HG03460 (cell line): ENCODE measurements at regions not wholly inside any gene's neighbourhood (a gene's known extent, or its start where the extent isn't known, plus 50 kb on each side); places are given as distances from the start of the nearest gene placed in this dataset.

Source experiments
- ATAC-seq: cut with Tn5 transposase; IDR thresholded peaks from one replicate; pipeline ENCODE4 v1.9.1; 2021; ENCODE audit not compliant: unreplicated experiment

DNA sequence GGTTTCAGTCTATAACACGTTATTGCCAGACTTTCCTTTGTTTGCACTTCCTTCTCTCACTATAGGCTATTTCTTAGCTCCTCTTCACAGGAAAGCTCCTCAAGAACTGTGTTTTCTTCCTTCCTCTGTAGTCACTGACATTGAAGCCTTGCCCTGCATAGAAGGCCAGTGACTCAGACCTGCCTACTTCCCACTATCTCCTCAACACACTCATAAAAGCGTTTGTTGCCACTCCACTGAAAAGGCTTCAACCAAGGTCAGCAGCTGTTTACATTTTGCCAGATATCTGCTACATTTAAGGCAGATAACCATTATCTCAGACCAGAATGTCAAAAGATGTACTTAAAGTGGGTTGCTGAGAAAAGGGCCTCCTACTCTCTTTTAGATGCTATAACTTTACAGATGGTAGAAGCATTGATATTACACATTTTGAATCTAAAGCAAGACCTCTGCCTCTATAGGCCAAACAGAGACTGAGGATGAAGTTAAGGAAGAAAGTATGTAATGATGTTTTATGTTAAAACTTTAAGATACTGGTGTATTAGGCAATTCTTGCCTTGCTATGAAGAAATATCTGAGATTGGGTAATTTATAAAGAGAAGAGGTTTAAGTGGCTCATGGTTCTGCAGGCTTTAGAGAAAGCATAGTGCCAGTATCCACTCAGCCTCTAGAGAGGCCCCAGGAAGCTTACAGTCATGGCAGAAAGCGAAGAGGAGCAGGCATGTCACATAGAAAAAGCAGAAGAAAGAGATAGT lies 233.3 kb upstream of the FLRT2 start:
- ATAC-seq = no peak

- no peak for ATAC-seq
Observed at GRCh38 chr14:85300107-85300506, 229.8 kb upstream of the FLRT2 start.

- no peak for ATAC-seq
Observed at GRCh38 chr14:85301506-85301905, 228.4 kb upstream of the FLRT2 start.

DNA sequence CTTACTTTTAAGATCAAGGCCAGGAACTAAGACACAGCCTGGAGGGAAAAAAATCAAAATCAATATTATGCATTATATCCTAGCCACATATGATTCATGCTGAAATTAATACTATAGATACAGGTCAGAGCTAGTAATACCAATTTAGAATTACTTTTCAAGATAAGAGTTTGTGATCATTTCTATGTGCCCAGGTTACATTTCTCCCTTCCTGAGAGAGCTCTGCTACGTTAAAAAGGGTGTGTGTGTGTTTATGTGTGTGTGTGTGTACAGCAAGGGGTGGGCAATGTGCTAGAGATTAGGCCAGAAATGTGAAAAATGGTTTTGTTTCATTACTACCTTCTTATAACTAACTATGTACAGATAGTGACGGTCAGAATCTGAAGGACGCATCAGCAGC lies 223.9 kb upstream of the FLRT2 start:
- no peak for ATAC-seq

DNA sequence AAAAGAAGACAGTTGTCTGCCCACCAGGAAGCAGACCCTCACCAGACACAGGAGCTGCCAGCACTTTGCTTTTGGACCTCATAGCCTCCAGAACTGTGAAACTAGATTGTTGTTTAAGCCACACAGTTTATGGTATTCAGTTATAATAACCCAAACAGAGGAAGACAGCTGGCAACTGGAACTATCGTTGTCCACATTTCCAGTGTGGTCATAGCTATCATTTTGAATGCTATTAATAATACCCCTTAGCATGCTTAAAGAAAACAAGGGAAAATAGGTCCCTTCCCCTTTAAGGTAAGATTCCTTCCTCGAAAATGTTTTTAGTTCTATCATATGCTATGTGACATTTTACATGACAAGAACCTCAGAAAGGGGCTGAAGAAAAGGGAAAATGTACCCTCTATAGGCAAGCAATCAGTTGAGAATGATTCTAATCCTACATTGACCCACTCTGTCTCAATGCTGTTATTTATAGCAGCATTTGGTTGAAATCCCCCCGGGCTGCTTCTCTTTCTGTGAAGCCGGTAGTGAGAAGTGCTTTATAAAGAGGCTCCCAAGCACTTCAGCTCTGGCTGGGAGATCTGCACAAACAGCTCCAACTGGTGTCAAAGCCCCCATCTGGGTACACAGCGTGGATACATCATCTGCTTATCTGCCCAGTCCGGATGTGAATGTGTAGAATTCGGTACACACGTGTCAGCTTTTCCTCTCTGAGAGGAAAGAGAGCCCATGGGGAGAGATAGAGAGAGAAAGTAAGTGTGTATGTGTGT lies 221.2 kb upstream of the FLRT2 start:
- ATAC-seq = no peak

- no peak for ATAC-seq
Observed at GRCh38 chr14:85310491-85311272, 219.3 kb upstream of the FLRT2 start.

DNA sequence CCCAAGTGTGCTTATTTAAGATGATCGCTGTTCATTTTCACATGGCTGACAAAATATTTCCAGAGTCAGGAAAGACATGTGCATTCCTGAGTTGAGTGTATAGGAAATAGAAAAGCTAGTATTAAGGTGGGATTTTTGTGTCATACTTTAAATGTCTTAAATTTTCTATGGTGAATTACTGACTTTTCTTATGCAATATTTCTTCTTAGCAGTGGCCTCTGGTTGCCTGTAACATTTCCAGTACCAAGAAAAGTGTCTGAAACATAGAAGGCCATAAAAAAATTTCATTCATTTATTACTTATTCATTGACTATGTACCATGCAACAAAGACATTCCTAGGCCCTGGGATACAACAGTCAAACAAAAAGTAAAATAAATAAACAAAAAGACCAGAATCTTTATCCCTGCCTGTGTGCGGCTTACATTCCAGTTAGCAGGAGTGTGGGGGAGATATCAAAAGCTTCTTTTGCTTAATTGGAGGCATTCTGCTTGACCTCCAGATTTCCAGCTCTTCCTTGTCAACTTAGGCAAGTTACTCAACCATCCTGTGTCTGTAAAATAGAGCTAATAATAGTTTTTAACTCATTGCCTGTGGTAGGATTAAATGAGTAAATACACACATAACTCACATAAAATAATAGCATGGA lies 216.3 kb upstream of the FLRT2 start:
- ATAC-seq = no peak

DNA sequence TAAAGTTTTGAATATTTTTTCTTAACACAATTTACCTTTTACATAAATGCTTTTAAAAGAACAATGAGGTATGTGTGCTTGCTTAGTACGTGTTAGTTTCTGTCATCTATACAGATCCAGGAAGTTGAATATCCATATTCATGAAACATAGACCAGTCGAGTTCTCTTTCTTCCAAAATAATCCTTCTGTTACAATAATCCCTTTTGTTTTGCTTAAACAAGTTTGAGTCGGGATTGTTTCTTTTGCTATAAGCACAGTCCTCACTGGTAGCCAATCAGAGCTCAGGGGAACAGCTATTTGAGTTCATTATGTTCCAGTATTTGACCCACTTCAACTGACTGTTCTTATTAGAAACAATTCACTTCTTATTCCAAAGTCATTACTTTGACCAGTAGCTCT lies 214.7 kb upstream of the FLRT2 start:
- no peak for ATAC-seq

- ATAC-seq = no peak
Observed at GRCh38 chr14:85315733-85316290, 214.1 kb upstream of the FLRT2 start.

DNA sequence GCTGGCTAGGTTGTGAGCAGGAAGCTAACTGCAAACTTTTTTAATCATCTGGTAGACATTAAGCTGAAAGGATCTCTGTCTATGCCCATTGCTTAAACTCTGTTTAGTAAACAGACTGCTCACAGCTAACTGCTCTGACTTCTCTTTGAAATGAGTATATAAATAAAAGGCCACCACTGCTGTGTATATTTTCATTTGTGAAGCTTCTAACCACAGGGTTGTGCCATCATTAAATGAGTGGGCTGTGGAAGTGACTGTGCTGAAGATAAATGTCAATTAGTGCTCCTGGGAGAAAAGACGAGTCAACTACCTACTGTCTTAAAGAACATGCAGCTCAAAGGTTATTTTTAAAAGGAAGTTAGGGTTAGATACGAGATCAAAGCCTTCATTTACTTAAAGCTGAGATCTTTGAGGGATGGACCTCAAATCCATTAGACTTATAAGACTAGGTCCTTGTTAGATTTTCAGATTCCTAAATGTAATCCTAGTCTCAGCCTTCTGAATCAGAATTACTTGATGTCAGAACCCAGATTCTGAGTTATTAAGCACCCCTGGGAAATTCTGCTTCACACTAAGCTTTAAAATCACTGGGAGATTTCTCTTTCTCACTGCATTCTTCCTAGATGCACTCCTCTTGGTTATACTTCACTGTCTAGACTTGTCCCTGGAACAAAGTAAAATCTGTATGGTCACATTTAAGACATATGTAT lies 213.1 kb upstream of the FLRT2 start:
- no peak for ATAC-seq

DNA sequence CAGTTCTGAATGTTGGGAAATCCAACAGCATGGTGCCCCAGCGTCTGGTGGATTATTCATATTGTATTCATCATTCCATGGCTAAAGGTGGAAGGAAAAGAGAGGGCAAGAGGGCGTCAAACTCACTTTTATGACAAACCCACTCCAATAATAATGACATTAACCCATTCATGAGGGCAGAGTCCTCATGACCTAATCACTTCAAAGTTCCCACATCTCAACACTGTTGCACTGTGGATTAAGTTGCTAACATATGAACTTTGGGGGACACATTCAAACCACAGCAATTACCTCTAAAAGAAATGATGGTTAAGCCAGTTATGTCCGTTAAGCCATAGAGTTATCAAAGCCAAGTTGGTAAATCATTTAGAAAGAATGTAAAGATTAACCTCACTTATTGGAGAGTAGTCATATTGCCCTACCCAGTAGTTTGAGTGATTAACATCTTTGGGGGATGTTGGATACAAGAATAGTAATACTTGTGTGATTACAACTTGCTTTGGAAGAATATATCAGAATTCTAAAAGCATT lies 212.4 kb upstream of the FLRT2 start:
- no peak for ATAC-seq

- ATAC-seq = no peak
Observed at GRCh38 chr14:85319101-85319500, 210.8 kb upstream of the FLRT2 start.

DNA sequence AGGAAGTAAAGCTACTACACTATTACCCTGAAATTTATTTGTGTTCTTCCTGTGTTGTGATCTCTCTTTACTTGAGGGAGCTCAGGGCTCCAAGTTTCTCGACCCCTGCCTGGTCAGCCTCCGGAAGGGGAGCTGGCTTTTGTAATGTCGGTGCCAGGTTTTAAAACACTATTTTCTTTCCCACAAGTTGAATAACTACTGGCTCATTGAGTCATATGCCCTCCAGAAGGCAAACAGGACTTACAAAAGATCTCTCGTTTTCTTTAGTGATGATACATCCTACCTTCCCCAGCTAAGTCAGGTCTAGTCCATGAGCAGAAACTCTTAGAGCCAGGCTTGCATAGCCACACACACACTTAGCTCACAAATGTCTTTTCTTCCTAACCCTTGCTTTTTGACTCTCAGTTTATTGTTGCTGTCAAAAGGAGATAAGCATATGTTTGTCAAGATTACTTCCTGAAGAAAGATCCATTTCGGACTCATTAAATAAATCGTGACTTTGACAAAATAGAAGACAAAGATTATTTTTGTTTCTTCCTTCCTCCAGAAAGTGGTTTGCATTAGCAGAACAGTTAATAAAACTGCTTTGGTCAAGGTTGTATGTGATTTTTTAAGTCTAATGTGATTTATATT lies 209.8 kb upstream of the FLRT2 start:
- no peak for ATAC-seq

DNA sequence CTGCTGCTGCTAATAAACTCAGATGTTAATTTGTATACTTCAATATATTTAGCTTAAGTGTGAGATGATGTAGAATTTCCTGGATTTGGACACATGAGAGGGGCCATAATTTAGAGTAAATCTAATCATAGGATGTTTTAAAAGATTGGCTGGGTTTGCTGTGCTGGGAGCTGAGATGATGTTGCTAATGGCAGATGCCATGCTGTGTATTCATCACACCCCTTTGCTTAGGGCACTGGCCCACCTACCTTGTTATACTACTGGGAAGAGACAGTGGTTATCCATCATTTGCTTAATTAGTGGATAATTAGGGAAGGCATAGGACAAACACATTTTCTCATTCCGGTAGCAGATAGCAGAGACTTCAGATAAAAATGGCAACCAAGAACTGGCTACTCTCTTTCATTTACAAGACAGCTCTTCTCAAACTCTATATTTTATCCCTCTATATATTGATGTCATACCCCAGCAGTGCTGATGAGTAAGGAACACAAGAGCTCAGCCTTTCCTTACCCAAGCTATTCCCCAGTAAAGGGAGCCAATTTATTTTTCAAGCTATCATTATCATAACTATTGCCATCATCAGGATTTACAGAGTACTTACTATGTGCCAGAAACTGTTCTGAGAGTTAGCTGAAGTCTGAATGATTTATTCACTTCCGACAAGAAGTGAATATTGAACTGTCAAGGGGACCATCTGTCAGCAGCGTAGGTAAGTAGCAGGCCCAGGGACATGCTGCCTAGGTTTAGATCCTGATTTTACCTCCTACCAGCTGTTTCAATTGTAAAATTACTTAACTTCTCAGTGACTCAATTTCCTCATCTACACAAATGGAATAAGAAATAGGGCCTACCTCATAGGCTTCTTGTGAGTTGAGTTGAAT lies 204.6 kb upstream of the FLRT2 start:
- no peak for ATAC-seq

GRCh38 chr14:85332401-85332800 lies 197.5 kb upstream of the FLRT2 start:
- ATAC-seq = no peak

- ATAC-seq = no peak
Observed at GRCh38 chr14:85333313-85333712, 196.6 kb upstream of the FLRT2 start.

DNA sequence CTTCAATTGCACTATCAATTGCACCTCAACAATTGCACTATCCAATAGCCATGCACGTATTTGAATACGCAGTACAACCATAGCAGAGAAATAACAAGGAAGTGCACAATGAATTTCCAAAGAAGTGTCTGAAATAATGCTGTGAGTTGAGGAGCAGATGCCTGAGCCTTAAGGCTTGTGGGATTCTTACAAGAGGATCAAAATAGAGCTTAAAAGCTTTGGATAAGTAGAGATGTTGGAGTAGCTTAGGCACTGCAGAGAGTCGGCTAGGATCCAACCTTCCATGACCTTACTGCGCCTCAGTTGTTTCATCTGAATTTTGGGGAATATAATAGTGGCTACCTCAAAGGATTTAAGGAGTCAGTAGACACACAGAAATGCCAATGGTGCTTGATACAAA lies 196.1 kb upstream of the FLRT2 start:
- no peak for ATAC-seq

DNA sequence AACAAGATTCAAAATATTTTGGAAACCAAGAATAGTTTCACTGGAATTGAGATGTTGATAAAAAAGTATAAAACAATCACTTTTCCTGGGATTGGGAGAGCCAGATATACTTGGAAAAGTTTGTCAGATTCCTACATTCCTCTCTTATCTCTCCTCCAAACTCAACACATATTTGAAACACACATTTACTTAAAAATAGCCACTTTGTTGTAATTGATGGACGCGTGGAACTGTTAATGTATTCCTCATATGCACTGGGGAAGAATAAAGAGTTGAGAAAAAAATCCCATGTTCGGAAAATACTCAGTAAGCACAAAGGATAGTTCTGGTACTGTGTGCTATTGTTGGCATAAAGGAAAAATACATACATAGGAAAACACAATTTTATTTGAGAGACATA lies 195.6 kb upstream of the FLRT2 start:
- ATAC-seq = no peak

GRCh38 chr14:85336257-85336656 lies 193.7 kb upstream of the FLRT2 start:
- no peak for ATAC-seq
